Activated naive CD8-positive, alpha-beta T cell treated with anti-CD3 and anti-CD28 coated beads for 36 hours (primary cell): ENCODE measurements at regions not wholly inside any gene's neighbourhood (a gene's known extent, or its start where the extent isn't known, plus 50 kb on each side); places are given as distances from the start of the nearest gene placed in this dataset.

Experiments
- DNase-seq: peaks from one replicate; pipeline ENCODE4 v3.0.0; 2021
- H3K27ac Mint-ChIP-seq: one replicate; pipeline ENCODE4 v1.8.0; 2022; ENCODE audit warnings: mild to moderate bottlenecking, moderate library complexity, mixed read lengths
- H3K27me3 Mint-ChIP-seq: one replicate; pipeline ENCODE4 v1.8.0; 2022; ENCODE audit warnings: mild to moderate bottlenecking, mixed read lengths
- H3K36me3 Mint-ChIP-seq: one replicate; pipeline ENCODE4 v1.8.0; 2021; ENCODE audit warnings: mild to moderate bottlenecking, mixed read lengths
- H3K4me1 Mint-ChIP-seq: one replicate; pipeline ENCODE4 v1.8.0; 2021; ENCODE audit warnings: mixed read lengths
- H3K4me3 Mint-ChIP-seq: one replicate; pipeline ENCODE4 v1.8.0; 2022; ENCODE audit warnings: mild to moderate bottlenecking, moderate library complexity, mixed read lengths
- H3K9me3 Mint-ChIP-seq: one replicate; pipeline ENCODE4 v1.8.0; 2022; ENCODE audit warnings: mixed read lengths

- Mint-ChIP-seq H3K9me3 (no peaks in the 10 kb centered on the region), H3K36me3 (no peaks in the 10 kb centered on the region), H3K27me3 (no peaks in the 10 kb centered on the region), H3K27ac (no peak overlapping the region), H3K4me3 (no peak overlapping the region), H3K4me1 (no peaks in the 10 kb centered on the region)
- DNase-seq = no peak
These were observed 106.1 kb downstream of the AXIN2 start for GRCh38 chr17:65455154-65455971.

- DNase-seq = no peak
- no peaks in the 10 kb centered on the region for H3K36me3 Mint-ChIP-seq
- H3K4me3 Mint-ChIP-seq = no peak overlapping the region
- no peaks in the 10 kb centered on the region for H3K27me3 Mint-ChIP-seq
- peaks cover 3% of the 10 kb centered on the region for H3K9me3 Mint-ChIP-seq
- H3K27ac Mint-ChIP-seq = no peak overlapping the region
- no peaks in the 10 kb centered on the region for H3K4me1 Mint-ChIP-seq
These were observed 108.1 kb downstream of the AXIN2 start for GRCh38 chr17:65453204-65453931.

GRCh38 chr17:65449495-65449894 is 112.0 kb downstream of the AXIN2 start:
- Mint-ChIP-seq H3K4me1 (no peaks in the 10 kb centered on the region), H3K4me3 (no peak overlapping the region)

GRCh38 chr17:65447823-65448222 is 113.6 kb downstream of the AXIN2 start:
- Mint-ChIP-seq H3K27me3 (peaks cover 6% of the 10 kb centered on the region), H3K27ac (no peak overlapping the region), H3K4me3 (no peak overlapping the region), H3K9me3 (peaks cover 3% of the 10 kb centered on the region), H3K4me1 (no peaks in the 10 kb centered on the region), H3K36me3 (no peaks in the 10 kb centered on the region)
- DNase-seq = no peak

More at GRCh38 chr17:65449495-65449894, 112.0 kb downstream of the AXIN2 start:
- no peaks in the 10 kb centered on the region for H3K36me3 Mint-ChIP-seq
- H3K27ac Mint-ChIP-seq = no peak overlapping the region
- no peaks in the 10 kb centered on the region for H3K27me3 Mint-ChIP-seq
- H3K9me3 Mint-ChIP-seq = peaks cover 3% of the 10 kb centered on the region
- no peak for DNase-seq

GRCh38 chr17:65446838-65447526 is 114.5 kb downstream of the AXIN2 start:
- H3K4me3 Mint-ChIP-seq = no peak overlapping the region
- no peak overlapping the region for H3K27ac Mint-ChIP-seq
- no peak for DNase-seq
- H3K9me3 Mint-ChIP-seq = peaks cover 3% of the 10 kb centered on the region
- no peaks in the 10 kb centered on the region for H3K4me1 Mint-ChIP-seq
- H3K36me3 Mint-ChIP-seq = no peaks in the 10 kb centered on the region
- H3K27me3 Mint-ChIP-seq = peaks cover 6% of the 10 kb centered on the region

- H3K9me3 Mint-ChIP-seq = peaks cover 3% of the 10 kb centered on the region
- H3K36me3 Mint-ChIP-seq = no peaks in the 10 kb centered on the region
- DNase-seq = no peak
These were observed 115.4 kb downstream of the AXIN2 start for GRCh38 chr17:65446043-65446442.

GRCh38 chr17:65444049-65444448 is 117.4 kb downstream of the AXIN2 start:
- Mint-ChIP-seq H3K36me3 (no peaks in the 10 kb centered on the region), H3K4me1 (no peaks in the 10 kb centered on the region), H3K27me3 (peaks cover 17% of the 10 kb centered on the region), H3K27ac (no peak overlapping the region), H3K9me3 (no peaks in the 10 kb centered on the region), H3K4me3 (no peak overlapping the region)
- DNase-seq = no peak

More at GRCh38 chr17:65446043-65446442, 115.4 kb downstream of the AXIN2 start:
- H3K27me3 Mint-ChIP-seq = peaks cover 8% of the 10 kb centered on the region
- H3K4me1 Mint-ChIP-seq = no peaks in the 10 kb centered on the region
- no peak overlapping the region for H3K27ac Mint-ChIP-seq
- no peak overlapping the region for H3K4me3 Mint-ChIP-seq

- H3K4me1 Mint-ChIP-seq = no peaks in the 10 kb centered on the region
- H3K36me3 Mint-ChIP-seq = no peaks in the 10 kb centered on the region
- H3K4me3 Mint-ChIP-seq = no peak overlapping the region
- H3K9me3 Mint-ChIP-seq = no peaks in the 10 kb centered on the region
- no peak overlapping the region for H3K27ac Mint-ChIP-seq
- H3K27me3 Mint-ChIP-seq = peaks cover 31% of the 10 kb centered on the region
- DNase-seq = no peak
These were observed 118.8 kb downstream of the AXIN2 start for GRCh38 chr17:65442691-65443090.

- Mint-ChIP-seq H3K27ac (no peak overlapping the region), H3K4me1 (no peaks in the 10 kb centered on the region), H3K4me3 (no peak overlapping the region), H3K36me3 (no peaks in the 10 kb centered on the region), H3K27me3 (peaks cover 34% of the 10 kb centered on the region), H3K9me3 (no peaks in the 10 kb centered on the region)
- no peak for DNase-seq
These were observed 119.2 kb downstream of the AXIN2 start for GRCh38 chr17:65442250-65442649.

GRCh38 chr17:65441053-65441605 is 120.3 kb downstream of the AXIN2 start:
- DNase-seq = no peak
- Mint-ChIP-seq H3K4me3 (no peak overlapping the region), H3K9me3 (no peaks in the 10 kb centered on the region), H3K27me3 (peaks cover 43% of the 10 kb centered on the region), H3K27ac (no peak overlapping the region), H3K4me1 (no peaks in the 10 kb centered on the region), H3K36me3 (no peaks in the 10 kb centered on the region)

GRCh38 chr17:65438708-65439294 is 122.6 kb downstream of the AXIN2 start:
- Mint-ChIP-seq H3K27ac (no peak overlapping the region), H3K9me3 (no peaks in the 10 kb centered on the region), H3K36me3 (no peaks in the 10 kb centered on the region), H3K4me1 (peaks cover 7% of the 10 kb centered on the region), H3K27me3 (peaks cover 51% of the 10 kb centered on the region), H3K4me3 (no peak overlapping the region)
- no peak for DNase-seq

- Mint-ChIP-seq H3K9me3 (peaks cover 2% of the 10 kb centered on the region), H3K36me3 (no peaks in the 10 kb centered on the region), H3K27ac (no peak overlapping the region), H3K4me3 (no peak overlapping the region), H3K27me3 (peaks cover 48% of the 10 kb centered on the region), H3K4me1 (peaks cover 13% of the 10 kb centered on the region)
- no peak for DNase-seq
These were observed 123.3 kb downstream of the AXIN2 start for GRCh38 chr17:65438173-65438572.

GRCh38 chr17:65436871-65437270 is 124.6 kb downstream of the AXIN2 start:
- no peak overlapping the region for H3K27ac Mint-ChIP-seq
- no peak overlapping the region for H3K4me3 Mint-ChIP-seq
- peaks cover 2% of the 10 kb centered on the region for H3K36me3 Mint-ChIP-seq
- H3K27me3 Mint-ChIP-seq = peaks cover 48% of the 10 kb centered on the region
- peaks cover 14% of the 10 kb centered on the region for H3K4me1 Mint-ChIP-seq
- peaks cover 7% of the 10 kb centered on the region for H3K9me3 Mint-ChIP-seq
- no peak for DNase-seq

- Mint-ChIP-seq H3K4me3 (no peak overlapping the region), H3K36me3 (peaks cover 3% of the 10 kb centered on the region), H3K27ac (no peak overlapping the region), H3K27me3 (peaks cover 41% of the 10 kb centered on the region), H3K4me1 (peaks cover 18% of the 10 kb centered on the region), H3K9me3 (peaks cover 15% of the 10 kb centered on the region)
- DNase-seq = no peak
These were observed 126.6 kb downstream of the AXIN2 start for GRCh38 chr17:65434878-65435277.

GRCh38 chr17:65434251-65434650 is 127.2 kb downstream of the AXIN2 start:
- peaks cover 3% of the 10 kb centered on the region for H3K36me3 Mint-ChIP-seq
- DNase-seq = no peak
- no peak overlapping the region for H3K27ac Mint-ChIP-seq
- no peak overlapping the region for H3K4me3 Mint-ChIP-seq
- peaks cover 17% of the 10 kb centered on the region for H3K9me3 Mint-ChIP-seq
- peaks cover 21% of the 10 kb centered on the region for H3K4me1 Mint-ChIP-seq
- peaks cover 38% of the 10 kb centered on the region for H3K27me3 Mint-ChIP-seq
